ENCODE measurements at regions not wholly inside any gene's neighbourhood (a gene's known extent, or its start where the extent isn't known, plus 50 kb on each side); places are given as distances from the start of the nearest gene placed in this dataset.
"Not testable (repeated sequence)": the region's sequence is repeated elsewhere in the genome, so short reads cannot be mapped to it uniquely, and the experiment has no call there.

DNA sequence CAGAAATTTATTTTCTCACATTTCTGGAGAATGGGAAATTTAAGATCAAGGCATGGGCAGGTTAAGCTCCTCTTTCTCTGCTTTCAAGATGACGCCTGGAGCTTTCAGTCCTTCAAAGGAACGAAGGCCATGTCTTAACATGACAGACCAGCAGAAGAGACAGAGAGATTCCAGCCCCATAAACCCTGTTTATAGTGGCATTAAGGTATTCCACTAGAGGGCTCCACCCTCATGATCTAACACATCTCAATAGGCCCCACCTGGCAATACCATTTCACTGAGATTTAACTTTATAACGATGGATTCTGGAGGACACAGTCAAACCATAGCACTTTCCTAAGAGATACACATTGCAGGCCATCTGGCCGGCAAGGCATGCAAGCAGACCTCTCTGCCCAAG is 1406.1 kb downstream of the RPIA start:
- not testable (repeated sequence) for TF ChIP-seq POLR2A (IDR thresholded peaks at IDR 0.05; ENCODE audit: low read length); GATA1 (IDR thresholded peaks at IDR 0.05; ENCODE audit: low read depth, low read length)
